GM23338 (cell line): ENCODE measurements at regions not wholly inside any gene's neighbourhood (a gene's known extent, or its start where the extent isn't known, plus 50 kb on each side); places are given as distances from the start of the nearest gene placed in this dataset.

Experiments
- ATAC-seq: fragments of 200-7000 bp; cut with Tn5 transposase; 3 replicates; pipeline ENCODE4 v1.9.1; 2020
- DNase-seq: peaks from one replicate; pipeline ENCODE4 v3.0.0-alpha.2; 2015; ENCODE audit warnings: low spot score
- H2AFZ ChIP-seq: fragments of 200-600 bp; sonication (generic); 2 replicates; pipeline ENCODE4 v1.8.0; 2016; ENCODE audit warnings: antibody characterized with exemption, mild to moderate bottlenecking, moderate library complexity
- H3F3A ChIP-seq: fragments of 200-600 bp; sonication (generic); replicated peaks from 2 replicates; pipeline ENCODE4 v1.8.0; 2017; ENCODE audit warnings: antibody characterized with exemption, mixed run types, low read depth
- H3K27ac ChIP-seq: fragments of 200-600 bp; sonication (generic); 2 replicates; pipeline ENCODE4 v1.6.1; 2016; ENCODE audit warnings: low read depth
- H3K27me3 ChIP-seq: fragments of 200-600 bp; sonication (generic); 2 replicates; pipeline ENCODE4 v1.8.0; 2016; ENCODE audit warnings: mild to moderate bottlenecking, mixed run types, moderate library complexity; ENCODE audit not compliant: insufficient read depth
- H3K36me3 ChIP-seq: fragments of 200-600 bp; sonication (generic); 2 replicates; pipeline ENCODE4 v1.8.0; 2016; ENCODE audit warnings: mild to moderate bottlenecking; ENCODE audit not compliant: insufficient read depth
- H3K4me1 ChIP-seq: fragments of 200-600 bp; sonication (generic); 2 replicates; pipeline ENCODE4 v1.8.0; 2016; ENCODE audit warnings: mild to moderate bottlenecking, moderate library complexity; ENCODE audit not compliant: insufficient read depth
- H3K4me2 ChIP-seq: fragments of 200-600 bp; sonication (generic); 2 replicates; pipeline ENCODE4 v1.7.1; 2017; ENCODE audit warnings: mixed run types
- H3K4me3 ChIP-seq: fragments of 200-600 bp; sonication (generic); 2 replicates; pipeline ENCODE4 v1.6.1; 2016; ENCODE audit warnings: mixed run types
- H3K79me2 ChIP-seq: fragments of 200-600 bp; sonication (generic); replicated peaks from 2 replicates; pipeline ENCODE4 v1.8.0; 2017; ENCODE audit warnings: mild to moderate bottlenecking; ENCODE audit not compliant: insufficient read depth
- H3K9me2 ChIP-seq: fragments of 200-600 bp; sonication (generic); 2 replicates; pipeline ENCODE4 v1.8.0; 2017; ENCODE audit not compliant: insufficient read depth
- H4K20me1 ChIP-seq: fragments of 200-600 bp; sonication (generic); replicated peaks from 2 replicates; pipeline ENCODE4 v1.8.0; 2017; ENCODE audit warnings: mild to moderate bottlenecking; ENCODE audit not compliant: insufficient read depth
- H3K27ac Mint-ChIP-seq: 2 replicates; pipeline ENCODE4 v1.8.0; 2020; ENCODE audit warnings: inconsistent platforms, mild to moderate bottlenecking, moderate library complexity, mixed read lengths
- H3K27me3 Mint-ChIP-seq: 3 replicates; pipeline ENCODE4 v1.8.0; 2022; ENCODE audit warnings: low read depth, mild to moderate bottlenecking, moderate library complexity, mixed read lengths, inconsistent platforms; ENCODE audit not compliant: insufficient read depth, poor library complexity
- H3K36me3 Mint-ChIP-seq: 3 replicates; pipeline ENCODE4 v1.8.0; 2021; ENCODE audit warnings: low read depth, mild to moderate bottlenecking, inconsistent platforms, moderate library complexity, mixed read lengths
- H3K4me1 Mint-ChIP-seq: 3 replicates; pipeline ENCODE4 v1.8.0; 2020; ENCODE audit warnings: mild to moderate bottlenecking, inconsistent platforms, mixed read lengths
- H3K4me3 Mint-ChIP-seq: 3 replicates; pipeline ENCODE4 v1.8.0; 2021; ENCODE audit warnings: moderate library complexity, mild to moderate bottlenecking, inconsistent platforms, mixed read lengths
- H3K9me3 Mint-ChIP-seq: 3 replicates; pipeline ENCODE4 v1.8.0; 2020; ENCODE audit warnings: moderate library complexity, mild to moderate bottlenecking, inconsistent platforms, mixed read lengths
- CREB1 ChIP-seq: fragments of 250-450 bp; sonication (Bioruptor Pico); IDR thresholded peaks from 2 replicates; pipeline ENCODE4 v1.5.0; 2020; ENCODE audit warnings: low read depth, mild to moderate bottlenecking, moderate library complexity
- EZH2 ChIP-seq: fragments of 200-600 bp; sonication (generic); IDR thresholded peaks from one replicate; pipeline ENCODE4 v1.8.0; 2017; ENCODE audit warnings: antibody characterized with exemption, mild to moderate bottlenecking, low read depth; ENCODE audit not compliant: unreplicated experiment
- EZH2phosphoT487 ChIP-seq: fragments of 200-600 bp; sonication (generic); IDR thresholded peaks from one replicate; pipeline ENCODE4 v1.8.1; 2018; ENCODE audit warnings: antibody characterized with exemption; ENCODE audit not compliant: unreplicated experiment
- NANOG ChIP-seq: IDR thresholded peaks from 2 replicates; pipeline ENCODE4 v1.6.1; 2016; ENCODE audit warnings: antibody characterized with exemption, borderline replicate concordance
- POLR2AphosphoS5 ChIP-seq: IDR thresholded peaks from 2 replicates; pipeline ENCODE4 v1.6.1; 2016; ENCODE audit warnings: antibody characterized with exemption, low read depth
- STAT1 ChIP-seq: IDR thresholded peaks from one replicate; pipeline ENCODE4 v1.6.1; 2016; ENCODE audit warnings: antibody characterized with exemption; ENCODE audit not compliant: unreplicated experiment
- ZNF331 ChIP-seq: fragments of 250-450 bp; sonication (Bioruptor Pico); IDR thresholded peaks from 2 replicates; pipeline ENCODE4 v1.5.0; 2020; ENCODE audit warnings: low read depth, mild to moderate bottlenecking, moderate library complexity
- TF ChIP-seq, protein P1 (sequence below), 2 experiments: fragments of 200-600 bp in 1 of 2; sonication (generic) in 1 of 2; conservative IDR thresholded peaks; 2 replicates each; pipeline versions ENCODE4 v1.5.1 to v1.6.1; 2016 to 2017; ENCODE audit warnings: antibody characterized with exemption in 2 of 2, low read depth in 2 of 2, mild to moderate bottlenecking in 2 of 2, moderate library complexity in 1 of 2
- TF ChIP-seq, protein P2 (sequence below): fragments of 250-450 bp; sonication (Bioruptor Pico); IDR thresholded peaks from 2 replicates; pipeline ENCODE4 v1.5.0; 2020; ENCODE audit warnings: mild to moderate bottlenecking, moderate library complexity
- TF ChIP-seq, protein P3 (sequence below): IDR thresholded peaks from one replicate; pipeline ENCODE4 v1.6.1; 2018; ENCODE audit warnings: antibody characterized with exemption; ENCODE audit not compliant: unreplicated experiment

- Mint-ChIP-seq H3K4me3 (no peak overlapping the region), H3K4me1 (0 out of 3 replicates have a peak, but pooled peaks cover 3% of the 10 kb centered on the region), H3K9me3 (no peaks in the 10 kb centered on the region), H3K36me3 (no peaks in the 10 kb centered on the region), H3K27me3 (peaks cover 5% of the 10 kb centered on the region), H3K27ac (no peak overlapping the region)
- Histone ChIP-seq H3K4me3 (no peak overlapping the region), H4K20me1 (no peaks in the 10 kb centered on the region), H3K4me2 (no peak overlapping the region), H3F3A (no peaks in the 10 kb centered on the region), H3K27me3 (no peaks in the 10 kb centered on the region), H3K79me2 (no peaks in the 10 kb centered on the region), H2AFZ (no peak overlapping the region), H3K36me3 (no peaks in the 10 kb centered on the region), H3K27ac (no peak overlapping the region), H3K9me2 (peaks cover 9% of the 10 kb centered on the region), H3K4me1 (no peaks in the 10 kb centered on the region)
- no peak for DNase-seq
- TF ChIP-seq EZH2phosphoT487 (no peak), POLR2AphosphoS5 (no peak), STAT1 (no peak)
- ATAC-seq, result no peak
Measured at GRCh38 chr12:28967426-28967825, 181.7 kb upstream of the FAR2 start.

GRCh38 chr12:28973491-28973890, 175.6 kb upstream of the FAR2 start:
- no peaks in the 10 kb centered on the region for H3K36me3 Mint-ChIP-seq
- DNase-seq, result no peak

More at GRCh38 chr12:28973491-28973890, 175.6 kb upstream of the FAR2 start:
- no peak for TF ChIP-seq POLR2AphosphoS5
- TF ChIP-seq, protein P1, sequence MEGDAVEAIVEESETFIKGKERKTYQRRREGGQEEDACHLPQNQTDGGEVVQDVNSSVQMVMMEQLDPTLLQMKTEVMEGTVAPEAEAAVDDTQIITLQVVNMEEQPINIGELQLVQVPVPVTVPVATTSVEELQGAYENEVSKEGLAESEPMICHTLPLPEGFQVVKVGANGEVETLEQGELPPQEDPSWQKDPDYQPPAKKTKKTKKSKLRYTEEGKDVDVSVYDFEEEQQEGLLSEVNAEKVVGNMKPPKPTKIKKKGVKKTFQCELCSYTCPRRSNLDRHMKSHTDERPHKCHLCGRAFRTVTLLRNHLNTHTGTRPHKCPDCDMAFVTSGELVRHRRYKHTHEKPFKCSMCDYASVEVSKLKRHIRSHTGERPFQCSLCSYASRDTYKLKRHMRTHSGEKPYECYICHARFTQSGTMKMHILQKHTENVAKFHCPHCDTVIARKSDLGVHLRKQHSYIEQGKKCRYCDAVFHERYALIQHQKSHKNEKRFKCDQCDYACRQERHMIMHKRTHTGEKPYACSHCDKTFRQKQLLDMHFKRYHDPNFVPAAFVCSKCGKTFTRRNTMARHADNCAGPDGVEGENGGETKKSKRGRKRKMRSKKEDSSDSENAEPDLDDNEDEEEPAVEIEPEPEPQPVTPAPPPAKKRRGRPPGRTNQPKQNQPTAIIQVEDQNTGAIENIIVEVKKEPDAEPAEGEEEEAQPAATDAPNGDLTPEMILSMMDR (conservative IDR thresholded peaks at IDR 0.05; ENCODE audit: low read depth in 2 of 2), result no peak
- TF ChIP-seq, protein P2, sequence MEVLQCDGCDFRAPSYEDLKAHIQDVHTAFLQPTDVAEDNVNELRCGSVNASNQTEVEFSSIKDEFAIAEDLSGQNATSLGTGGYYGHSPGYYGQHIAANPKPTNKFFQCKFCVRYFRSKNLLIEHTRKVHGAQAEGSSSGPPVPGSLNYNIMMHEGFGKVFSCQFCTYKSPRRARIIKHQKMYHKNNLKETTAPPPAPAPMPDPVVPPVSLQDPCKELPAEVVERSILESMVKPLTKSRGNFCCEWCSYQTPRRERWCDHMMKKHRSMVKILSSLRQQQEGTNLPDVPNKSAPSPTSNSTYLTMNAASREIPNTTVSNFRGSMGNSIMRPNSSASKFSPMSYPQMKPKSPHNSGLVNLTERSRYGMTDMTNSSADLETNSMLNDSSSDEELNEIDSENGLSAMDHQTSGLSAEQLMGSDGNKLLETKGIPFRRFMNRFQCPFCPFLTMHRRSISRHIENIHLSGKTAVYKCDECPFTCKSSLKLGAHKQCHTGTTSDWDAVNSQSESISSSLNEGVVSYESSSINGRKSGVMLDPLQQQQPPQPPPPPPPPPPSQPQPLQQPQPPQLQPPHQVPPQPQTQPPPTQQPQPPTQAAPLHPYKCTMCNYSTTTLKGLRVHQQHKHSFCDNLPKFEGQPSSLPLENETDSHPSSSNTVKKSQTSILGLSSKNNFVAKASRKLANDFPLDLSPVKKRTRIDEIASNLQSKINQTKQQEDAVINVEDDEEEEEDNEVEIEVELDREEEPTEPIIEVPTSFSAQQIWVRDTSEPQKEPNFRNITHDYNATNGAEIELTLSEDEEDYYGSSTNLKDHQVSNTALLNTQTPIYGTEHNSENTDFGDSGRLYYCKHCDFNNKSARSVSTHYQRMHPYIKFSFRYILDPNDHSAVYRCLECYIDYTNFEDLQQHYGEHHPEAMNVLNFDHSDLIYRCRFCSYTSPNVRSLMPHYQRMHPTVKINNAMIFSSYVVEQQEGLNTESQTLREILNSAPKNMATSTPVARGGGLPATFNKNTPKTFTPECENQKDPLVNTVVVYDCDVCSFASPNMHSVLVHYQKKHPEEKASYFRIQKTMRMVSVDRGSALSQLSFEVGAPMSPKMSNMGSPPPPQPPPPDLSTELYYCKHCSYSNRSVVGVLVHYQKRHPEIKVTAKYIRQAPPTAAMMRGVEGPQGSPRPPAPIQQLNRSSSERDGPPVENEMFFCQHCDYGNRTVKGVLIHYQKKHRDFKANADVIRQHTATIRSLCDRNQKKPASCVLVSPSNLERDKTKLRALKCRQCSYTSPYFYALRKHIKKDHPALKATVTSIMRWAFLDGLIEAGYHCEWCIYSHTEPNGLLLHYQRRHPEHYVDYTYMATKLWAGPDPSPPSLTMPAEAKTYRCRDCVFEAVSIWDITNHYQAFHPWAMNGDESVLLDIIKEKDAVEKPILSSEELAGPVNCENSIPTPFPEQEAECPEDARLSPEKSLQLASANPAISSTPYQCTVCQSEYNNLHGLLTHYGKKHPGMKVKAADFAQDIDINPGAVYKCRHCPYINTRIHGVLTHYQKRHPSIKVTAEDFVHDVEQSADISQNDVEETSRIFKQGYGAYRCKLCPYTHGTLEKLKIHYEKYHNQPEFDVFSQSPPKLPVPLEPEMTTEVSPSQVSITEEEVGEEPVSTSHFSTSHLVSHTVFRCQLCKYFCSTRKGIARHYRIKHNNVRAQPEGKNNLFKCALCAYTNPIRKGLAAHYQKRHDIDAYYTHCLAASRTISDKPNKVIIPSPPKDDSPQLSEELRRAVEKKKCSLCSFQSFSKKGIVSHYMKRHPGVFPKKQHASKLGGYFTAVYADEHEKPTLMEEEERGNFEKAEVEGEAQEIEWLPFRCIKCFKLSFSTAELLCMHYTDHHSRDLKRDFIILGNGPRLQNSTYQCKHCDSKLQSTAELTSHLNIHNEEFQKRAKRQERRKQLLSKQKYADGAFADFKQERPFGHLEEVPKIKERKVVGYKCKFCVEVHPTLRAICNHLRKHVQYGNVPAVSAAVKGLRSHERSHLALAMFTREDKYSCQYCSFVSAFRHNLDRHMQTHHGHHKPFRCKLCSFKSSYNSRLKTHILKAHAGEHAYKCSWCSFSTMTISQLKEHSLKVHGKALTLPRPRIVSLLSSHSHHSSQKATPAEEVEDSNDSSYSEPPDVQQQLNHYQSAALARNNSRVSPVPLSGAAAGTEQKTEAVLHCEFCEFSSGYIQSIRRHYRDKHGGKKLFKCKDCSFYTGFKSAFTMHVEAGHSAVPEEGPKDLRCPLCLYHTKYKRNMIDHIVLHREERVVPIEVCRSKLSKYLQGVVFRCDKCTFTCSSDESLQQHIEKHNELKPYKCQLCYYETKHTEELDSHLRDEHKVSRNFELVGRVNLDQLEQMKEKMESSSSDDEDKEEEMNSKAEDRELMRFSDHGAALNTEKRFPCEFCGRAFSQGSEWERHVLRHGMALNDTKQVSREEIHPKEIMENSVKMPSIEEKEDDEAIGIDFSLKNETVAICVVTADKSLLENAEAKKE (CRISPR knock-in tag), result no peak
- no peak for TF ChIP-seq EZH2
- no peak for TF ChIP-seq ZNF331 (CRISPR knock-in tag)
- TF ChIP-seq, protein P3, sequence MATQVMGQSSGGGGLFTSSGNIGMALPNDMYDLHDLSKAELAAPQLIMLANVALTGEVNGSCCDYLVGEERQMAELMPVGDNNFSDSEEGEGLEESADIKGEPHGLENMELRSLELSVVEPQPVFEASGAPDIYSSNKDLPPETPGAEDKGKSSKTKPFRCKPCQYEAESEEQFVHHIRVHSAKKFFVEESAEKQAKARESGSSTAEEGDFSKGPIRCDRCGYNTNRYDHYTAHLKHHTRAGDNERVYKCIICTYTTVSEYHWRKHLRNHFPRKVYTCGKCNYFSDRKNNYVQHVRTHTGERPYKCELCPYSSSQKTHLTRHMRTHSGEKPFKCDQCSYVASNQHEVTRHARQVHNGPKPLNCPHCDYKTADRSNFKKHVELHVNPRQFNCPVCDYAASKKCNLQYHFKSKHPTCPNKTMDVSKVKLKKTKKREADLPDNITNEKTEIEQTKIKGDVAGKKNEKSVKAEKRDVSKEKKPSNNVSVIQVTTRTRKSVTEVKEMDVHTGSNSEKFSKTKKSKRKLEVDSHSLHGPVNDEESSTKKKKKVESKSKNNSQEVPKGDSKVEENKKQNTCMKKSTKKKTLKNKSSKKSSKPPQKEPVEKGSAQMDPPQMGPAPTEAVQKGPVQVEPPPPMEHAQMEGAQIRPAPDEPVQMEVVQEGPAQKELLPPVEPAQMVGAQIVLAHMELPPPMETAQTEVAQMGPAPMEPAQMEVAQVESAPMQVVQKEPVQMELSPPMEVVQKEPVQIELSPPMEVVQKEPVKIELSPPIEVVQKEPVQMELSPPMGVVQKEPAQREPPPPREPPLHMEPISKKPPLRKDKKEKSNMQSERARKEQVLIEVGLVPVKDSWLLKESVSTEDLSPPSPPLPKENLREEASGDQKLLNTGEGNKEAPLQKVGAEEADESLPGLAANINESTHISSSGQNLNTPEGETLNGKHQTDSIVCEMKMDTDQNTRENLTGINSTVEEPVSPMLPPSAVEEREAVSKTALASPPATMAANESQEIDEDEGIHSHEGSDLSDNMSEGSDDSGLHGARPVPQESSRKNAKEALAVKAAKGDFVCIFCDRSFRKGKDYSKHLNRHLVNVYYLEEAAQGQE, result no peak
- no peak for TF ChIP-seq STAT1
- no peak for TF ChIP-seq CREB1 (CRISPR knock-in tag)
- TF ChIP-seq EZH2phosphoT487, result no peak
- TF ChIP-seq NANOG, result no peak
- ATAC-seq, result no peak
- Histone ChIP-seq H3K27ac (no peak overlapping the region), H3K4me2 (no peak overlapping the region), H3K4me3 (no peak overlapping the region), H3K36me3 (no peaks in the 10 kb centered on the region), H3K4me1 (no peaks in the 10 kb centered on the region), H2AFZ (no peak overlapping the region), H3F3A (no peaks in the 10 kb centered on the region), H3K27me3 (no peaks in the 10 kb centered on the region), H4K20me1 (no peaks in the 10 kb centered on the region), H3K79me2 (no peaks in the 10 kb centered on the region), H3K9me2 (peaks cover 9% of the 10 kb centered on the region; the same call in 1 of the 2 replicates)
- Mint-ChIP-seq H3K27ac (no peak overlapping the region), H3K27me3 (peaks cover 3% of the 10 kb centered on the region), H3K9me3 (no peaks in the 10 kb centered on the region), H3K4me3 (no peak overlapping the region), H3K4me1 (no peaks in the 10 kb centered on the region)
